K562 (cell line): ENCODE measurements at regions not wholly inside any gene's neighbourhood (a gene's known extent, or its start where the extent isn't known, plus 50 kb on each side); places are given as distances from the start of the nearest gene placed in this dataset.

Experiments used
- ATAC-seq: fragments of 200-7000 bp; cut with Tn5 transposase; 3 replicates; pipeline ENCODE4 v1.9.1; 2020; ENCODE audit warnings: moderate library complexity
- BruUV-seq: library from RNA; stranded (reverse); fragments of 400-500 nt; replicated peaks from 2 replicates; lab custom pipeline; 2021; lab: Mats Ljungman, UMichigan
- CTCF ChIA-PET: fragments of 300-600 bp; formaldehyde crosslinking; extraction: SDS; loops from one replicate; lab custom pipeline; 2021; ENCODE audit warnings: low intra/inter-chr PET ratio; lab: Yijun Ruan, JAX
- POLR2A ChIA-PET: fragments of 300-600, 350-650 bp; sonication (Branson Sonifier 250); formaldehyde crosslinking; extraction: SDS; loops from one replicate; lab custom pipeline; 2021; ENCODE audit warnings: antibody characterized with exemption, inconsistent platforms; lab: Yijun Ruan, JAX
- DNase-seq, 4 experiments: peaks; one replicate each; pipeline versions ENCODE4 v3.0.0 to v3.0.0-alpha.2; 2011 to 2018; ENCODE audit warnings: low spot score in 3 of 4, mixed read lengths in 3 of 4; ENCODE audit errors: extremely low read depth in 1 of 4
- FAIRE-seq: peaks from 2 replicates; lab custom pipeline; 2011; peaks lifted over from hg19 to GRCh38; lab: Jason Lieb, UNC
- H2AFZ ChIP-seq: 2 replicates; pipeline ENCODE4 v1.6.0; 2011; ENCODE audit warnings: low read depth, low read length, control low read depth, inconsistent platforms
- H3K27ac ChIP-seq: fragments of 200-600 bp; 3 replicates; pipeline ENCODE4 v1.8.0; 2011; ENCODE audit warnings: low read depth, mild to moderate bottlenecking, control low read depth, inconsistent platforms, low read length, moderate library complexity, mixed read lengths; ENCODE audit errors: extremely low read depth
- H3K27me3 ChIP-seq, 2 experiments: fragments of 300-600 bp in 1 of 2; 2 replicates in 1 of 2; 3 replicates in 1 of 2; pipeline versions ENCODE4 v1.6.0 to v1.8.0; 2011; ENCODE audit warnings: inconsistent platforms in 2 of 2, low read length in 2 of 2, mild to moderate bottlenecking in 1 of 2, mixed read lengths in 1 of 2, moderate library complexity in 1 of 2; ENCODE audit not compliant: control insufficient read depth in 2 of 2, insufficient read depth in 2 of 2
- H3K36me3 ChIP-seq: fragments of 300-600 bp; 3 replicates; pipeline ENCODE4 v1.8.0; 2011; ENCODE audit warnings: mild to moderate bottlenecking, low read length, inconsistent platforms; ENCODE audit not compliant: control insufficient read depth, insufficient read depth
- H3K4me1 ChIP-seq, 2 experiments: fragments of 200-600 bp in 1 of 2; replicated peaks in 1 of 2; 2 replicates in 1 of 2; 3 replicates in 1 of 2; pipeline versions ENCODE4 v1.5.1 to v1.8.0; 2011; ENCODE audit warnings: inconsistent platforms in 2 of 2, low read length in 2 of 2, mild to moderate bottlenecking in 1 of 2, mixed read lengths in 1 of 2, moderate library complexity in 1 of 2; ENCODE audit not compliant: control insufficient read depth in 2 of 2, insufficient read depth in 2 of 2
- H3K4me2 ChIP-seq: 2 replicates; pipeline ENCODE4 v1.6.1; 2011; ENCODE audit warnings: low read length, control low read depth, inconsistent platforms, mixed read lengths; ENCODE audit not compliant: insufficient read depth
- H3K4me3 ChIP-seq: fragments of 200-600 bp; sonication (generic), shearing (Covaris generic); 2 replicates; pipeline ENCODE4 v1.5.1; 2016; ENCODE audit warnings: control low read depth, inconsistent platforms
- H3K79me2 ChIP-seq: fragments of 200-600 bp; 3 replicates; pipeline ENCODE4 v1.8.0; 2011; ENCODE audit warnings: low read length, inconsistent platforms; ENCODE audit not compliant: control insufficient read depth, insufficient read depth
- H3K9ac ChIP-seq, 2 experiments: 2 replicates each; pipeline versions ENCODE4 v1.6.0 to v1.6.1; 2011; ENCODE audit warnings: low read depth in 2 of 2, low read length in 2 of 2, control low read depth in 1 of 2, inconsistent platforms in 1 of 2, mild to moderate bottlenecking in 1 of 2, mixed read lengths in 1 of 2; ENCODE audit not compliant: insufficient read depth in 1 of 2
- H3K9me1 ChIP-seq: one replicate; pipeline ENCODE4 v1.6.0; 2011; ENCODE audit warnings: inconsistent platforms, mild to moderate bottlenecking, low read length, moderate library complexity; ENCODE audit not compliant: control insufficient read depth, insufficient read depth
- H3K9me3 ChIP-seq: replicated peaks from 2 replicates; pipeline ENCODE4 v1.5.1; 2011; ENCODE audit warnings: low read depth, low read length, inconsistent platforms; ENCODE audit not compliant: control insufficient read depth, insufficient read depth
- H4K20me1 ChIP-seq: replicated peaks from 2 replicates; pipeline ENCODE4 v1.6.1; 2011; ENCODE audit warnings: low read length, inconsistent platforms, mixed read lengths; ENCODE audit not compliant: control insufficient read depth, insufficient read depth
- ATF1 ChIP-seq, 2 experiments: fragments of 450-650 bp in 1 of 2; IDR thresholded peaks; 2 replicates each; pipeline ENCODE4 v1.6.1; 2016; ENCODE audit warnings: missing compliant biosample characterization in 1 of 2, missing genetic modification characterization in 1 of 2
- CBX3 ChIP-seq, 2 experiments: IDR thresholded peaks; 1 replicate in 1 of 2; 2 replicates in 1 of 2; pipeline ENCODE4 v1.6.1; 2012; ENCODE audit warnings: inconsistent platforms in 2 of 2, low read length in 2 of 2, borderline replicate concordance in 1 of 2, control low read depth in 1 of 2
- CREBBP ChIP-seq: IDR thresholded peaks from one replicate; pipeline ENCODE4 v1.6.1; 2012; ENCODE audit warnings: low read depth, mild to moderate bottlenecking, control low read depth, inconsistent platforms, low read length
- FOXA3 ChIP-seq, 2 experiments: fragments of 450-650 bp in 1 of 2; sonication (generic) in 1 of 2; formaldehyde crosslinking; IDR thresholded peaks in 1 of 2; conservative IDR thresholded peaks in 1 of 2; 2 replicates each; pipeline versions ENCODE4 v1.4.0 to v1.8.0; 2020 to 2022; ENCODE audit warnings: mild to moderate bottlenecking in 2 of 2, missing genetic modification reagents in 1 of 2
- FOXJ3 ChIP-seq: sonication (generic); formaldehyde crosslinking; IDR thresholded peaks from 2 replicates; pipeline ENCODE4 v1.4.0; 2020; ENCODE audit warnings: mild to moderate bottlenecking, missing genetic modification reagents
- HMG20B ChIP-seq: fragments of 250-450 bp; sonication (Bioruptor Pico); IDR thresholded peaks from 2 replicates; pipeline ENCODE4 v1.5.0; 2021; ENCODE audit warnings: mild to moderate bottlenecking
- KLF13 ChIP-seq: fragments of 450-650 bp; IDR thresholded peaks from 2 replicates; pipeline ENCODE4 v1.6.1; 2016; ENCODE audit warnings: missing genetic modification characterization, low read depth, mild to moderate bottlenecking, missing compliant biosample characterization, moderate library complexity, borderline replicate concordance
- KLF6 ChIP-seq: fragments of 250-450 bp; sonication (Bioruptor Pico); IDR thresholded peaks from 2 replicates; pipeline ENCODE4 v1.4.0; 2020; ENCODE audit warnings: mild to moderate bottlenecking, moderate library complexity, borderline replicate concordance
- MITF ChIP-seq: IDR thresholded peaks from 2 replicates; pipeline ENCODE4 v1.6.1; 2014; ENCODE audit warnings: antibody characterized with exemption
- MTA1 ChIP-seq: fragments of 450-650 bp; IDR thresholded peaks from 2 replicates; pipeline ENCODE4 v1.6.1; 2017; ENCODE audit warnings: borderline replicate concordance
- NR2C2 ChIP-seq, 2 experiments: fragments of 200-800 bp in 1 of 2; sonication (Bioruptor generic) in 1 of 2; sonication (generic) in 1 of 2; formaldehyde crosslinking in 1 of 2; IDR thresholded peaks; 2 replicates each; pipeline versions ENCODE4 v1.6.1 to v1.8.0; 2016 to 2022; ENCODE audit warnings: mild to moderate bottlenecking in 1 of 2, missing compliant biosample characterization in 1 of 2, missing genetic modification characterization in 1 of 2, missing genetic modification reagents in 1 of 2
- PTBP1 ChIP-seq: fragments of 200-400 bp; formaldehyde crosslinking; IDR thresholded peaks from 2 replicates; pipeline ENCODE4 v1.6.1; 2017; ENCODE audit warnings: low read depth, low read length
- RBM39 ChIP-seq: fragments of 200-400 bp; formaldehyde crosslinking; optimal IDR thresholded peaks from 2 replicates; pipeline ENCODE3; 2018; ENCODE audit warnings: low read depth, low read length
- ZFP91 ChIP-seq: sonication (generic); formaldehyde crosslinking; IDR thresholded peaks from 2 replicates; pipeline ENCODE4 v1.8.0; 2022; ENCODE audit warnings: mild to moderate bottlenecking, missing genetic modification reagents
- ZNF217 ChIP-seq: sonication (generic); formaldehyde crosslinking; IDR thresholded peaks from 2 replicates; pipeline ENCODE4 v1.8.0; 2022; ENCODE audit warnings: mild to moderate bottlenecking, missing genetic modification reagents
- ZNF280B ChIP-seq: fragments of 250-450 bp; sonication (Bioruptor Pico); IDR thresholded peaks from 2 replicates; pipeline ENCODE4 v1.5.1; 2021; ENCODE audit warnings: mild to moderate bottlenecking
- ZNF512 ChIP-seq: IDR thresholded peaks from 2 replicates; pipeline ENCODE4 v1.6.1; 2016; ENCODE audit warnings: missing genetic modification characterization, missing compliant biosample characterization
- ZNF644 ChIP-seq: fragments of 200-800 bp; sonication (Bioruptor generic); IDR thresholded peaks from 2 replicates; pipeline ENCODE4 v1.6.1; 2016; ENCODE audit warnings: low read depth, missing genetic modification characterization, missing compliant biosample characterization
- WGBS: fragments of 100-300 bp; shearing (Covaris generic); methylation state at CpG from one replicate; pipeline ENCODE4 v1.1.6; 2016; ENCODE audit warnings: low coverage, mixed read lengths; ENCODE audit not compliant: insufficient coverage; ENCODE audit errors: missing lambda C conversion rate; 5-methylcytosine and 5-hydroxymethylcytosine counted together
- in situ Hi-C: fragments of 300-500 bp; cut with MboI; formaldehyde crosslinking; loops from 4 replicates; pipeline ENCODE4 v1.15.0; 2018; ENCODE audit warnings: inconsistent platforms, mixed read lengths
- intact Hi-C: fragments of 100-400 bp; cut with micrococcal nuclease; formaldehyde crosslinking; loops from 2 replicates; pipeline ENCODE4 v1.14.2; 2022

- H3K9ac ChIP-seq, result no peak overlapping the region
- FAIRE-seq, result no peak
- intact Hi-C loops (no loop called here), in situ Hi-C loops (no loop called here)
- no TSS peak for BruUV-seq
- no peak overlapping the region for H3K4me3 ChIP-seq
- ChIA-PET CTCF (no interaction called here), POLR2A (no interaction called here)
- H3K27ac ChIP-seq, result no peak overlapping the region
- H3K79me2 ChIP-seq, result no peaks in the 10 kb centered on the region
- no peak for DNase-seq
- no peaks in the 10 kb centered on the region for H3K4me1 ChIP-seq
- H2AFZ ChIP-seq, result no peak overlapping the region
- no peak for ATAC-seq
- H3K9me1 ChIP-seq, result no peaks in the 10 kb centered on the region
- no peak overlapping the region for H3K4me2 ChIP-seq
- no peaks in the 10 kb centered on the region for H3K9me3 ChIP-seq
- no peaks in the 10 kb centered on the region for H3K27me3 ChIP-seq
- 0% methylated on average over 1 of the region's 1 CpG for WGBS
- H3K36me3 ChIP-seq, result no peaks in the 10 kb centered on the region
- no peaks in the 10 kb centered on the region for H4K20me1 ChIP-seq
- TF ChIP-seq ATF1 (CRISPR knock-in tag; IDR thresholded peaks at IDR 0.05) (no peak), ATF1 (tag; IDR thresholded peaks at IDR 0.05) (no peak), CREBBP (no peak), PTBP1 (no peak), ZNF512 (tag) (no peak), ZFP91 (CRISPR knock-in tag) (no peak), ZNF280B (CRISPR knock-in tag) (no peak), MITF (no peak), HMG20B (CRISPR knock-in tag) (no peak), ZNF644 (tag) (no peak), FOXA3 (CRISPR knock-in tag; conservative IDR thresholded peaks at IDR 0.05 in 1 of 2, IDR thresholded peaks at IDR 0.05 in 1 of 2) (no peak), KLF6 (CRISPR knock-in tag) (no peak), FOXJ3 (no peak), RBM39 (no peak), NR2C2 (CRISPR knock-in tag; IDR thresholded peaks at IDR 0.05) (no peak), NR2C2 (tag; IDR thresholded peaks at IDR 0.05) (no peak), MTA1 (no peak), KLF13 (tag) (no peak), ZNF217 (CRISPR knock-in tag) (no peak), CBX3 (IDR thresholded peaks at IDR 0.05; ENCODE audit: borderline replicate concordance in 1 of 2, low read length in 2 of 2) (no peak)
Measured at GRCh38 chr6:80454197-80454596, 347.7 kb downstream of the BCKDHB start.
